ENCODE measurements at regions not wholly inside any gene's neighbourhood (a gene's known extent, or its start where the extent isn't known, plus 50 kb on each side); places are given as distances from the start of the nearest gene placed in this dataset.

GRCh38 chr5:130365956-130366355 lies 461.7 kb downstream of the CHSY3 start:
- TF ChIP-seq CTCF (IDR thresholded peaks at IDR 0.05; ENCODE audit: low read depth, low read length), result no peak
- no peak for TF ChIP-seq EZH2phosphoT487 (IDR thresholded peaks at IDR 0.05; ENCODE audit: low read depth)
